ENCODE measurements at regions not wholly inside any gene's neighbourhood (a gene's known extent, or its start where the extent isn't known, plus 50 kb on each side); places are given as distances from the start of the nearest gene placed in this dataset.

DNA sequence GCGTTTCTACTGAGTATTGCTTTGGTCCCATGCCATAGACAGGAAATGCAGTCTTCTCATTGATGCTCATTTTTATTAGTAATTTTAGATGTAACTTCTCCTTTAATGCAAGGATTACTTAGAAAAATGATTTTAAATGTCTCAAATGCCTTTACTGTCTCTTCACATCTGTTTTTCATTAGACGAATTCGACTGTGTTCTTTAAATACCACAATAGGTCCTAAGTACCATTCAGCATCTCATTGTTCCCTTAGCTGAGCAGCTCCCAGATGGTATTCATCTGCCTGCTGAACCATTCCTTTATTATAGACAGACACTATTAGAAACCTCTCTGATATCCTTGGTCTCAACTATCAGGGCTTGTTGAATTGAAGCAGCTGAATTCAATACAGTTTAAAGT, 113.6 kb downstream of the LSMEM1 start:
- DNase-seq = no peak

DNA sequence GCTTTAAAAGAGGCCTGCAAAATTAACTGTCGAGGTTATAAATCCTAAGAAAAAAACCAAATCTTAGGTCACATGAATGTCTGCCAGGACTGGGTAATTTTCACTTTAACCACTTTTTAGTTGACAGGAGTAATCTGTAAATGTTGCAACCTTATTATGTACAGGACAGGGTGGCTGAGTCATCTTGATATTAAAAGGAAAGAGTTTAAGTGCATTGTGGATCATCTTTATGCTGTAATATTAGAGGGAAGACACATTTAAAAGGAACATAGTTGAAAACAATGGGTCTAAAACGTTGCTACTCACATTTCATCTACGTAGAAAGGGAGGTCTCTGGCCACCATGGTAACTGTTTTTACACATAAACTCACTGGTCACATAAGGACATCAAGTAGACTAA, 115.5 kb downstream of the LSMEM1 start:
- DNase-seq = no peak

DNA sequence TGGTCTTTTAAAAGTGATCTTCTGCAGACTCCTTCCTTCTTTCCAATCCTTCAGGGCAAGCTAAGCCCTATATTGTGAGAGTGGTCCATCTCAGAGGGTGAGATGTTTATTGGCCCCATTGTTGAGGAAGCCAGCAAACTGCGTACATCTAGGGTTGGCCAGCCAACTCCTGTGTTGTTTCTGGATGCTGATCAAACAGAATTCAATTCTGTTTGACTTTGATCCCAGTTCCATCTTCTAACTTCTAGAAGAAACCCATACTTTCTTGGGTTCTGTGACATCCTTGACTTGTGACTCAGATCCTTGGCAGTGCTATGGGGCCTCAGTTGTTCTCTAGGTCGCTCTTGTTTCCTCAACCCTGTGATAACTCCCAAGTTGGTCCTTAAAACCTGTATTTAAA, 116.2 kb downstream of the LSMEM1 start:
- no peak for DNase-seq

DNA sequence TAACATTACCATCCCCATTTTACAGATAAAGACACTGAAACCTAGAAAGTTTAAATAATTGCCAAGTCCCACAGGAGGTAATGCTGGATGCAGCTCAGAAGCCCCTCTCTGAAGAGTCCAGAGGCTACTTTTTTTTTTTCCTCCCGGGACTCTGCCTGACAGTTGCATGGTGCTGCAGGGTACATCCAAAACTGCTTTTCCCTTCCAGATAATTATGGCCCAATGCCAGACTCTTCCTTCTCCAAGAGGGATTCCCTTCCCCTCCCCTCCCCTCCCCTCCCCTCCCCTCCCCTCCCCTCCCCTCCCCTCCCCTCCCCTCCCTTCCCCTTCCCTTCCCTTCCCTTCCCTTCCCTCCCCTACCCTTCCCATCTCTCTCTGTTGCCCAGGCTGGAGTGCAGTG, 122.9 kb downstream of the LSMEM1 start:
- no peak for DNase-seq

GRCh38 chr7:112610636-112611035, 129.8 kb downstream of the LSMEM1 start:
- no peak for DNase-seq

DNA sequence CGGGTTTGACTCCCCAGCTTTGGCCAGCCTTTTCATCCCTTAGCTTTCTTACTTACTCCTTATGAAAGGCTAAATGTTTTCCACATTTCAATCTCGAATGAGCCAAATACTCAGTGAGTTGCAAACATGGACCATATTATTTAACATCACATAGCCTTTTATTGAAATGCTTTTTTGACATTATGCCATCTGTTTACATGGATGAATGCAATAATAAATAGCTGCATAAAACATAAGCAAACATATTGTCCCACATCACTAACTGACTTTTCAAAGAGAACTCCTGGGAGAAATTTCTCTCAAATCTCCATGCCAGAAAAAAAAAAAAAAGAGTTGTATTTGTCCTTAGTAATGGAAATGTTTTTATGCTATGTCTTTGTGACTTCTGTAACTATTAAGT, 134.9 kb downstream of the LSMEM1 start:
- DNase-seq = no peak

- DNase-seq = no peak
Observed at GRCh38 chr7:112616295-112616694, 135.5 kb downstream of the LSMEM1 start.

- no peak for DNase-seq
Observed at GRCh38 chr7:112619343-112619742, 138.6 kb downstream of the LSMEM1 start.

- DNase-seq = no peak
Observed at GRCh38 chr7:112622159-112622715, 141.4 kb downstream of the LSMEM1 start.

DNA sequence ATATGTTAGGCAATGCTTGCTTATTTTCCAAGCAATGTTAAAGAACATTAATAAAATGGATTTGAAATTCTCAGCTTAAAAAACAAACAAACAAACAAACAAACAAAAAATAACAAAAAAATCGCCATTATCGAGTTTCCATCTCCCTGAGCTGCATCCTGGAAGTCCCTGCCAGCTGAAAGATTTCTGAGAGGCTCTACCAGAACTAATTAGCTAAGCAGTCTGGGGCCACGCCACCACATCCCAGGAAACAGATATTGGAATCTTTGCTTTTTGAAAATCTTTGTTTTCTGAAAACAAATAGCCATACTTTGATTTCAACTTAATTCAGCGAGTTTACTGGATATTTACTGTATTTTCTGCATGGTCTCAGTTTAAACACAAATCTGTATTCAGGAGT, 143.6 kb downstream of the LSMEM1 start:
- no peak for DNase-seq

- no peak for DNase-seq
Observed at GRCh38 chr7:112630565-112630964, 149.8 kb downstream of the LSMEM1 start.

DNA sequence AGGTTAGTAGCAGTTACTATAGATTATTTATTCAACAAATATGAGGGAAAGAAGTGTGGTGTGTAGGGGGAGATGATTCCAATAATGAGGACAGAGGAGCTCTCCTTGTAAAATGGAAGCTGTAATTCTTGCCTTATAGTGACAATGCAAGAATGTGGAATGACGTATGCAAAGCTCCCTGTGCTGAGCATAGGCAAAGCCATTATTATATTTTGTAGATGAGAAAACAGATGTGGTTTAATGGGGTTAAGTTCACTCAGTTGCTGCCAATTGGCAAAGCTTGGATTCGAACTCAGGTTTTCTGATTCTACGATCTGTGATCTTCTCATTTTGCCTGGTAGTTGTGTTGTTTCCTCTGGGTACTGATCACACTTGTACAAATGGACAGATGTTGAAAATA, 153.3 kb downstream of the LSMEM1 start:
- no peak for DNase-seq

DNA sequence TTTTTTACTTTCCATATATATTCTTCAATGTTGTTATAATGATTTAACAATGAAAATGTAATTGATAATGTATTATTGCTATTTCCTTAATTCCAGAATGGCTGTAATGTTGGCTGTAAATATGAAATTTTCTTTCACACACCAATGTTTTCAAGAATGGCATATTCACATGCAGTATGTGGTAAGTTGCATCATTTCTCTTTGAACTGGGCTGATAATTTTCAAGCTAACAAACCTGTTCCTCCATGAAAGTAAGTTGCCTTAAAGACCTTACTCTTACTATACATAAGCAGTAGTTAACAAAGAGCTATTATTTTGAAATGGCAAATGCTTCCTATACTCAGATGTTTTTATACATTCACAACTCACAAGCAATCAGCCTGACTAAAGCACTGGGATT, 154.5 kb downstream of the TMEM168 start:
- no peak for DNase-seq

DNA sequence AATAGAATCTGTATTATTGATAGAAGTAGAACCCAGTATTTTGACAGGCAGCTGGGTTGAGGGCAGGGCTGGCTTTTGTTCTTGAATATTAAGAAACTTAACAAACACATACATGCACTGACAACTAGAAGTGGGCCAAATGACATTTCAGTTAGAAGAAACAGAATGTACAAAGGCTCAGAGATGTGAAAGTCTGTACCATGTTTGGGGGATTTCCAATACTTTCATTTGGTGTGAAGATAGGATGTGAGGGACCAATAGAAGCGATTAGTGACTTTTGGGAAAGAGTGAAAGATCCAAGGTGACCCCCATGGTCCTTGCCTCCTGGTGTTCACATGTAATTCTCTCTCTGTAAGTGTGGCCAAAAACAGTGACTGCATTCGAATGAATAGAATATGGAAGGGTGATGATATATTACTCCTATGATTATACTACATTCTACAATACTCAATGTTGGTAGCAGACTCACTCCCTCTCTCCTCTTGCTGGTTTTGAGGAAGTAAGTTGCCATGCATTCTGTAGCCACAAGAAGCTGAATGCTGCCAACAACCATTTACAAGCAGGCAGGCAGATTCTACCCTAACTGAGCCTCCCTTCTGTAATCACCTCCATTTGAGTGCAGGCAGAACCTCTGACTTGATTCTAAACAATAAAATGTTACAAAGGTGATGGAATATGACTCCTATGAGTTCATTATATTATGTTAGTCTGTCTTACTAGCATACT, 151.4 kb downstream of the TMEM168 start:
- no peak for DNase-seq

GRCh38 chr7:112640685-112641084, 149.5 kb downstream of the TMEM168 start:
- no peak for DNase-seq

DNA sequence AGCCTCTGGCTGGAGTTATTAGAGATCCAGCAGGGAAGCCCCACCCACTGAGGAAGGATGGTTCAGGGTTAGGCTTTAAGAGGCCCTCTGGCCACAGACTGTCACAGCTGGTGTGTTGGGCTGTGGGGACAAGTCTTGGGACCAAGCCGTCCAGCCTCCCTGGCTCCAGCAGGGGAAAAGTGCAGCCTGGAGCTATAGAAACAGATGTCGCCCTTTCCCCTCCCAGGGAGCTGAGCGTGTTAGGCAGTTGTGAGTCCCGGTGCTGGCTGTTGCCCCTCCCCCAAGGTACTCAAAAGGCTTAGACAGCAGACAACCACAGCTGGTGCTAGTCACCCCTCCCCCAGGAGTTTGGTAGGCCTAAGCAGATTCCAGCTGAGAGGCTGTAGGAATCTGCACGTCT, 143.4 kb downstream of the TMEM168 start:
- no peak for DNase-seq

GRCh38 chr7:112648781-112649180, 141.4 kb downstream of the TMEM168 start:
- no peak for DNase-seq

DNA sequence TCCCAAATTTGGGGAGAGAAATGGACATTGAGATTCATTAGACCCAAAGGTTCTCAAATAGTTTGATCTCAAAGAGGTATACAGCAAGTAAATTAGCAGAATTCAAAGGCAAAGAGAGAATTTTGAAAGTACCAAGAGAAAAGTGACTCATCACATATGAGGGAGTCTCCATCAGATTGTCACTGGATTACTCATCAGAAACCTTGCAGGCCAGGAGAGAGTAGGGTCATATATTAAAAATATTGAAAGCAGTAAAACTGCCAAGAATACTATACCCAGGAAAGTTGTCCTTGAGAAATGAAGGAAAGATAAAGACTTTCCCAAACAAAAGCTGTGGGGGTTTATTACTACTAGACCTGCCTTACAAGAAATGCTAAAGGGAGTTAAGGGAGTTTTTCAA, 140.6 kb downstream of the TMEM168 start:
- no peak for DNase-seq

GRCh38 chr7:112654322-112655216, 135.6 kb downstream of the TMEM168 start:
- DNase-seq = no peak

- DNase-seq = no peak
Observed at GRCh38 chr7:112665709-112666108, 124.5 kb downstream of the TMEM168 start.

- DNase-seq = no peak
Observed at GRCh38 chr7:112668561-112668960, 121.6 kb downstream of the TMEM168 start.

DNA sequence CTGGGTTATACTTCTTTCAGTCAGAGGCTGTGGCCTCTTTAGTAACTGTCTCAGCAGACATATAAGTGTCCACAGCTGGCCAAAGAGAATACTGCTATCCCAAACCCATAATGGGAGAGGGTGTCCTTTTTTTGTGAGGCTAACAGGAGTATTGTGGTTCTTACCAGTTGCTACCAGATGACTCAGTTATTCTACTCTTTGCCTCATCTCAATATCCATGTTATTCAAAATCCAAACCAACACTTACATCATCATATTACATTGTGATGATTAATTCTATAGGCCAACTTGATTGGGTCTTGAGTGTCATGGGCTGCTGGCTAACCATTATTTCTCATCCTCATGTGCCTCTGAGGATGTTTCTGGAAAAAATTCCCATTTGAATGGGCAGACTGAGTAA, 120.9 kb downstream of the TMEM168 start:
- DNase-seq = no peak

- DNase-seq = no peak
Observed at GRCh38 chr7:112670193-112670592, 120.0 kb downstream of the TMEM168 start.

- DNase-seq = no peak
Observed at GRCh38 chr7:112678626-112679025, 111.6 kb downstream of the TMEM168 start.

Data from activated CD4-positive, alpha-beta T cell treated with anti-CD3 and anti-CD28 coated beads for 4 hours (primary cell).